Umbilical cord (tissue), 1 donor: ENCODE measurements at regions not wholly inside any gene's neighbourhood (a gene's known extent, or its start where the extent isn't known, plus 50 kb on each side); places are given as distances from the start of the nearest gene placed in this dataset.

Experiments used
- DNase-seq: peaks from one replicate; pipeline ENCODE4 v3.0.0-alpha.2; 2015; ENCODE audit warnings: low spot score

- no peak for DNase-seq
These were observed 82.9 kb downstream of the ELOVL4 start for GRCh38 chr6:79864421-79864820.

GRCh38 chr6:79864001-79864400 is 83.4 kb downstream of the ELOVL4 start:
- DNase-seq, result no peak

- DNase-seq, result no peak
These were observed 83.8 kb downstream of the ELOVL4 start for GRCh38 chr6:79863566-79863965.

GRCh38 chr6:79862711-79863110 is 84.6 kb downstream of the ELOVL4 start:
- no peak for DNase-seq

- no peak for DNase-seq
These were observed 85.2 kb downstream of the ELOVL4 start for GRCh38 chr6:79862126-79862525.

GRCh38 chr6:79861023-79861422 is 86.3 kb downstream of the ELOVL4 start:
- no peak for DNase-seq

- no peak for DNase-seq
These were observed 99.9 kb downstream of the ELOVL4 start for GRCh38 chr6:79847426-79847825.

- DNase-seq, result no peak
These were observed 104.8 kb downstream of the ELOVL4 start for GRCh38 chr6:79842376-79843040.

- DNase-seq, result no peak
These were observed 105.6 kb downstream of the ELOVL4 start for GRCh38 chr6:79841577-79842375.

- DNase-seq, result no peak
These were observed 108.5 kb downstream of the ELOVL4 start for GRCh38 chr6:79838851-79839250.

GRCh38 chr6:79833964-79834284 is 113.4 kb downstream of the ELOVL4 start:
- DNase-seq, result peak; percentile 32

- DNase-seq, result peak; percentile 82
These were observed 113.9 kb downstream of the ELOVL4 start for GRCh38 chr6:79833264-79833963.

- peak; percentile 6 for DNase-seq
These were observed 114.6 kb downstream of the ELOVL4 start for GRCh38 chr6:79832723-79833122.

GRCh38 chr6:79824202-79824601 is 123.2 kb downstream of the ELOVL4 start:
- no peak for DNase-seq

GRCh38 chr6:79821859-79822258 is 125.5 kb downstream of the ELOVL4 start:
- no peak for DNase-seq

GRCh38 chr6:79818471-79818870 is 128.9 kb downstream of the ELOVL4 start:
- DNase-seq, result no peak

- no peak for DNase-seq
These were observed 132.4 kb downstream of the ELOVL4 start for GRCh38 chr6:79814940-79815339.

- peak; percentile 54 for DNase-seq
These were observed 133.3 kb downstream of the ELOVL4 start for GRCh38 chr6:79813854-79814709.

- no peak for DNase-seq
These were observed 134.1 kb downstream of the ELOVL4 start for GRCh38 chr6:79813143-79813850.

GRCh38 chr6:79812195-79812594 is 135.2 kb downstream of the ELOVL4 start:
- no peak for DNase-seq

GRCh38 chr6:79810871-79811270 is 136.5 kb downstream of the ELOVL4 start:
- DNase-seq, result no peak
